IMR-90 (cell line): ENCODE measurements at regions not wholly inside any gene's neighbourhood (a gene's known extent, or its start where the extent isn't known, plus 50 kb on each side); places are given as distances from the start of the nearest gene placed in this dataset.

Experiments used
- POLR2A ChIP-seq: IDR thresholded peaks from 2 replicates; pipeline ENCODE4 v1.6.1; 2012; ENCODE audit warnings: mild to moderate bottlenecking, low read depth, low read length
- TF ChIP-seq, protein P1 (sequence below): conservative IDR thresholded peaks from 2 replicates; pipeline ENCODE4 v1.5.1; 2012; ENCODE audit warnings: mild to moderate bottlenecking, low read depth, low read length, improper control_type of control experiment

DNA sequence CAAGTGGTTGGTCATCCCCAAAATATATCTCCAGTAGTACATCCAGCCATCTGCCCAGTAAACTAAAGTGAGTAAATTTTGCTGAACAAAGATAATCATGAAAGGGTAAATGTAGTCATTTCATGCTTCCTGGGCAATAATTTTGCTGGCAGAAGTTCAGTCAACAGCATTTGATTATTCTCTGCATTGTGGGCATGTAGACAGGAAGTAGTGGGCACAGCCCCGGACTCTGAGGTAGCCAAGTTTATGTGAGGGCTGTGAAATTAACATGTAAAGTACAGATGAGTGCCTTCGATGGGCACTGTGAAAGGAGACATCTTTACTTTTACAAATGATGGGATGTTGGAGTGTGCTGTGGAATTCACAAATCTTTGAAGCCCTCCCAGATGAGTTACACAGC is 312.2 kb upstream of the MTNR1B start:
- TF ChIP-seq, protein P1, sequence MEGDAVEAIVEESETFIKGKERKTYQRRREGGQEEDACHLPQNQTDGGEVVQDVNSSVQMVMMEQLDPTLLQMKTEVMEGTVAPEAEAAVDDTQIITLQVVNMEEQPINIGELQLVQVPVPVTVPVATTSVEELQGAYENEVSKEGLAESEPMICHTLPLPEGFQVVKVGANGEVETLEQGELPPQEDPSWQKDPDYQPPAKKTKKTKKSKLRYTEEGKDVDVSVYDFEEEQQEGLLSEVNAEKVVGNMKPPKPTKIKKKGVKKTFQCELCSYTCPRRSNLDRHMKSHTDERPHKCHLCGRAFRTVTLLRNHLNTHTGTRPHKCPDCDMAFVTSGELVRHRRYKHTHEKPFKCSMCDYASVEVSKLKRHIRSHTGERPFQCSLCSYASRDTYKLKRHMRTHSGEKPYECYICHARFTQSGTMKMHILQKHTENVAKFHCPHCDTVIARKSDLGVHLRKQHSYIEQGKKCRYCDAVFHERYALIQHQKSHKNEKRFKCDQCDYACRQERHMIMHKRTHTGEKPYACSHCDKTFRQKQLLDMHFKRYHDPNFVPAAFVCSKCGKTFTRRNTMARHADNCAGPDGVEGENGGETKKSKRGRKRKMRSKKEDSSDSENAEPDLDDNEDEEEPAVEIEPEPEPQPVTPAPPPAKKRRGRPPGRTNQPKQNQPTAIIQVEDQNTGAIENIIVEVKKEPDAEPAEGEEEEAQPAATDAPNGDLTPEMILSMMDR, result no peak
- TF ChIP-seq POLR2A, result no peak
